KMS-11 (cell line): ENCODE measurements at regions not wholly inside any gene's neighbourhood (a gene's known extent, or its start where the extent isn't known, plus 50 kb on each side); places are given as distances from the start of the nearest gene placed in this dataset.

Experiments
- H2AFZ ChIP-seq: fragments of 200-600 bp; sonication (generic); 2 replicates; pipeline ENCODE4 v1.6.1; 2016; ENCODE audit warnings: antibody characterized with exemption, mixed run types, low read depth
- H3K27ac ChIP-seq: fragments of 200-600 bp; sonication (generic); 2 replicates; pipeline ENCODE4 v1.6.1; 2016; ENCODE audit warnings: mild to moderate bottlenecking, mixed run types
- H3K27me3 ChIP-seq: fragments of 200-600 bp; sonication (generic); 2 replicates; pipeline ENCODE4 v1.6.1; 2017; ENCODE audit warnings: mild to moderate bottlenecking, low read depth, mixed run types, moderate library complexity; ENCODE audit not compliant: insufficient read depth
- H3K36me3 ChIP-seq: fragments of 200-600 bp; sonication (generic); 2 replicates; pipeline ENCODE4 v1.6.1; 2017; ENCODE audit warnings: mild to moderate bottlenecking, mixed run types; ENCODE audit not compliant: insufficient read depth
- H3K4me1 ChIP-seq: fragments of 200-600 bp; sonication (generic); 2 replicates; pipeline ENCODE4 v1.6.1; 2016; ENCODE audit warnings: mild to moderate bottlenecking, low read depth, mixed run types; ENCODE audit not compliant: poor library complexity, severe bottlenecking
- H3K4me2 ChIP-seq: fragments of 200-600 bp; sonication (generic); 2 replicates; pipeline ENCODE4 v1.7.0; 2016; ENCODE audit warnings: mild to moderate bottlenecking, mixed run types
- H3K4me3 ChIP-seq: fragments of 200-600 bp; sonication (generic); IDR thresholded peaks from 2 replicates; pipeline ENCODE4 v1.6.1; 2017; ENCODE audit warnings: low read depth, low read length, mixed read lengths; ENCODE audit not compliant: insufficient read depth
- H3K79me2 ChIP-seq: fragments of 200-600 bp; sonication (generic); 2 replicates; pipeline ENCODE4 v1.6.1; 2016; ENCODE audit warnings: low read depth, mixed run types; ENCODE audit not compliant: insufficient read depth
- H3K9ac ChIP-seq: fragments of 200-600 bp; sonication (generic); 2 replicates; pipeline ENCODE4 v1.6.1; 2016; ENCODE audit warnings: mild to moderate bottlenecking, mixed run types
- H4K20me1 ChIP-seq: fragments of 200-600 bp; sonication (generic); 2 replicates; pipeline ENCODE4 v1.6.1; 2016; ENCODE audit warnings: mild to moderate bottlenecking, mixed run types; ENCODE audit not compliant: insufficient read depth
- TF ChIP-seq, protein P1 (sequence below): fragments of 200-600 bp; sonication (generic); conservative IDR thresholded peaks from 2 replicates; pipeline ENCODE4 v1.6.1; 2017; ENCODE audit warnings: low read depth, mild to moderate bottlenecking, antibody characterized with exemption, low read length, moderate library complexity, mixed read lengths

DNA sequence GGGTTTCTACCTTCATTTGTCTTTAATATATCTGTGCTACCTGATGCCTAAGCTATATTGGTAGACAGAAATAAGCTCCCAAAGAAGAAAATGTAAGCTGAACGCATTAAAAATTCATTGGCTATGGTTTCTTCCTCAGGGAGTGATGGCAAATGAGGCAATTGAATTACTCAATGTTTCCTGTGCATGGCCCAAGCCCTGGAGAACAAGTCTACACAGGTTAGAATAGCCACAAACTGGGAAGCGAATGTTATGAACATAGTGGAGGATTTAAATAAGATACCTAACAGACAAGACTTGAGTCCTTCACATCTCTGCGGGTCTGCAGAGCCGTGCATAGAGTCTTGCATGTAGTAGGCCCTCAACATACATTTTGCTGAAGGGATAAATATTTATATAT is 350.3 kb downstream of the RWDD3 start:
- Histone ChIP-seq H3K4me3 (no peak overlapping the region), H3K27ac (no peak overlapping the region), H3K79me2 (no peaks in the 10 kb centered on the region), H4K20me1 (no peaks in the 10 kb centered on the region), H3K4me2 (no peak overlapping the region), H3K27me3 (no peaks in the 10 kb centered on the region), H3K9ac (no peak overlapping the region), H2AFZ (no peak overlapping the region), H3K36me3 (no peaks in the 10 kb centered on the region), H3K4me1 (no peaks in the 10 kb centered on the region)
- TF ChIP-seq, protein P1, sequence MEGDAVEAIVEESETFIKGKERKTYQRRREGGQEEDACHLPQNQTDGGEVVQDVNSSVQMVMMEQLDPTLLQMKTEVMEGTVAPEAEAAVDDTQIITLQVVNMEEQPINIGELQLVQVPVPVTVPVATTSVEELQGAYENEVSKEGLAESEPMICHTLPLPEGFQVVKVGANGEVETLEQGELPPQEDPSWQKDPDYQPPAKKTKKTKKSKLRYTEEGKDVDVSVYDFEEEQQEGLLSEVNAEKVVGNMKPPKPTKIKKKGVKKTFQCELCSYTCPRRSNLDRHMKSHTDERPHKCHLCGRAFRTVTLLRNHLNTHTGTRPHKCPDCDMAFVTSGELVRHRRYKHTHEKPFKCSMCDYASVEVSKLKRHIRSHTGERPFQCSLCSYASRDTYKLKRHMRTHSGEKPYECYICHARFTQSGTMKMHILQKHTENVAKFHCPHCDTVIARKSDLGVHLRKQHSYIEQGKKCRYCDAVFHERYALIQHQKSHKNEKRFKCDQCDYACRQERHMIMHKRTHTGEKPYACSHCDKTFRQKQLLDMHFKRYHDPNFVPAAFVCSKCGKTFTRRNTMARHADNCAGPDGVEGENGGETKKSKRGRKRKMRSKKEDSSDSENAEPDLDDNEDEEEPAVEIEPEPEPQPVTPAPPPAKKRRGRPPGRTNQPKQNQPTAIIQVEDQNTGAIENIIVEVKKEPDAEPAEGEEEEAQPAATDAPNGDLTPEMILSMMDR: no peak

DNA sequence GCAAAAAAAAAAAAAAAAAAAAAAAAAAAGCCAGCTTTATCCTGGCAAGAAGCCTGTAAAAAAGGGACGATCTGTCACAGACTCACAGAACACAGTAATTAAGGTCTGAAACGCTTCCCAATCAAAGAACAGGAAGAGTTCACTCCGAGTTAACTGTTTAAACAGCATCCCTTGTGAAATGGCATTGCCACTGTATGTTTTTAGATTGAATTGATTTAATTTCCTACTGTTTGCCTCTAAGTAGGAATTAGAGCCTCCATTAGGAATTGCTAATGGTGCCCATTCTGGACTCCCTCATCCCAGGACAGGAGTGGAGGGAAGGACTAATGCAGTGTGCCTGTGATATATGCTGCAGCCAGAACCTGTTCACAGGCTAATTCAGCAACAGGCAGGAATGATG is 370.8 kb downstream of the RWDD3 start:
- H4K20me1 ChIP-seq: no peaks in the 10 kb centered on the region
- TF ChIP-seq, protein P1: no peak
- H3K27me3 ChIP-seq: no peaks in the 10 kb centered on the region
- H3K36me3 ChIP-seq: no peaks in the 10 kb centered on the region
- H3K9ac ChIP-seq: no peak overlapping the region
- no peak overlapping the region for H3K4me3 ChIP-seq
- no peak overlapping the region for H3K27ac ChIP-seq
- no peak overlapping the region for H2AFZ ChIP-seq
- no peak overlapping the region for H3K4me2 ChIP-seq
- H3K79me2 ChIP-seq: no peaks in the 10 kb centered on the region
- no peaks in the 10 kb centered on the region for H3K4me1 ChIP-seq

GRCh38 chr1:95614197-95614596 is 380.2 kb downstream of the RWDD3 start:
- Histone ChIP-seq H3K9ac (no peak overlapping the region), H3K4me1 (no peaks in the 10 kb centered on the region), H2AFZ (no peak overlapping the region), H3K4me3 (no peak overlapping the region), H3K27me3 (no peaks in the 10 kb centered on the region), H3K79me2 (no peaks in the 10 kb centered on the region), H3K36me3 (no peaks in the 10 kb centered on the region), H3K27ac (no peak overlapping the region), H3K4me2 (no peak overlapping the region), H4K20me1 (no peaks in the 10 kb centered on the region)
- TF ChIP-seq, protein P1: no peak

DNA sequence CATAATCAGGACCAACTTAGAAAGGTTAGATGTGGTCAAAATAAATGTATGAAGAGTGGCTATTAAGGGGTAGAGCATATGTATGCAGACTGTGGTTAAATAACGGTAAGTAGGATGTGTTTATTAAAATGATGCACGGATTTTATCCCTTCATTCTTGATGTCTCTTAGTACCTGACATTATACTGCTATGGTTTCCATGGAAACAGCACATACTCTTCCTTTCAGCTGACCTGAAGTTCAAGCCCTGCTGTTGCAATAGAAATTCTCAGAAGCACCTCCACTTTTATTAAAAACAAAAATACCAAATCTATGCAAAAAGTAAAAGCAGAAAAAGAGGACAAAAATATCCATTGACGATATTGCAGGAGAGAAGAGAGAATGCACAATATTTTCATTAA is 381.4 kb downstream of the RWDD3 start:
- no peaks in the 10 kb centered on the region for H3K27me3 ChIP-seq
- TF ChIP-seq, protein P1: no peak
- H3K4me3 ChIP-seq: no peak overlapping the region
- H3K4me1 ChIP-seq: no peaks in the 10 kb centered on the region
- H3K4me2 ChIP-seq: no peak overlapping the region
- H3K9ac ChIP-seq: no peak overlapping the region
- H2AFZ ChIP-seq: no peak overlapping the region
- no peaks in the 10 kb centered on the region for H3K79me2 ChIP-seq
- H3K27ac ChIP-seq: no peak overlapping the region
- no peaks in the 10 kb centered on the region for H4K20me1 ChIP-seq
- H3K36me3 ChIP-seq: no peaks in the 10 kb centered on the region

GRCh38 chr1:95620076-95620475 is 386.1 kb downstream of the RWDD3 start:
- H3K79me2 ChIP-seq: no peaks in the 10 kb centered on the region
- H3K4me3 ChIP-seq: no peak overlapping the region
- H3K4me2 ChIP-seq: no peak overlapping the region
- H3K36me3 ChIP-seq: no peaks in the 10 kb centered on the region
- H3K27me3 ChIP-seq: no peaks in the 10 kb centered on the region
- no peak overlapping the region for H2AFZ ChIP-seq
- H3K4me1 ChIP-seq: no peaks in the 10 kb centered on the region
- H3K27ac ChIP-seq: no peak overlapping the region
- H3K9ac ChIP-seq: no peak overlapping the region
- TF ChIP-seq, protein P1: no peak
- no peaks in the 10 kb centered on the region for H4K20me1 ChIP-seq
